ENCODE measurements at regions not wholly inside any gene's neighbourhood (a gene's known extent, or its start where the extent isn't known, plus 50 kb on each side); places are given as distances from the start of the nearest gene placed in this dataset.
"Not testable (repeated sequence)": the region's sequence is repeated elsewhere in the genome, so short reads cannot be mapped to it uniquely, and the experiment has no call there.

GRCh38 chr17:31743797-31744196 lies 115.2 kb downstream of the COPRS start:
- Mint-ChIP-seq H3K27me3 (ENCODE audit: low read depth) (peaks cover 27% of the 10 kb centered on the region), H3K4me3 (ENCODE audit: low read depth) (no peak overlapping the region), H3K27ac (no peak overlapping the region), H3K36me3 (ENCODE audit: low read depth) (no peaks in the 10 kb centered on the region), H3K9me3 (no peaks in the 10 kb centered on the region), H3K4me1 (ENCODE audit: low read depth) (no peaks in the 10 kb centered on the region)
- no peak for DNase-seq (ENCODE audit: low spot score)
- intact Hi-C loops (cut with micrococcal nuclease) = no loop called here

- no peak for DNase-seq (ENCODE audit: low spot score)
- peaks cover 25% of the 10 kb centered on the region for H3K27me3 Mint-ChIP-seq (ENCODE audit: low read depth)
- H3K27ac Mint-ChIP-seq = no peak overlapping the region
- no peaks in the 10 kb centered on the region for H3K9me3 Mint-ChIP-seq
- H3K36me3 Mint-ChIP-seq (ENCODE audit: low read depth) = no peaks in the 10 kb centered on the region
- intact Hi-C loops (cut with micrococcal nuclease) = no loop called here
- H3K4me1 Mint-ChIP-seq (ENCODE audit: low read depth) = no peaks in the 10 kb centered on the region
- H3K4me3 Mint-ChIP-seq (ENCODE audit: low read depth) = no peak overlapping the region
Measured at GRCh38 chr17:31741371-31741770, 117.7 kb downstream of the COPRS start.

GRCh38 chr17:31740611-31741082 lies 118.4 kb downstream of the COPRS start:
- Mint-ChIP-seq H3K27ac (no peak overlapping the region), H3K9me3 (no peaks in the 10 kb centered on the region), H3K4me1 (ENCODE audit: low read depth) (no peaks in the 10 kb centered on the region), H3K27me3 (ENCODE audit: low read depth) (peaks cover 25% of the 10 kb centered on the region), H3K4me3 (ENCODE audit: low read depth) (no peak overlapping the region), H3K36me3 (ENCODE audit: low read depth) (no peaks in the 10 kb centered on the region)
- intact Hi-C loops (cut with micrococcal nuclease) = no loop called here
- no peak for DNase-seq (ENCODE audit: low spot score)

GRCh38 chr17:31738996-31739699 lies 119.9 kb downstream of the COPRS start:
- no peaks in the 10 kb centered on the region for H3K4me1 Mint-ChIP-seq (ENCODE audit: low read depth)
- no peak overlapping the region for H3K4me3 Mint-ChIP-seq (ENCODE audit: low read depth)
- intact Hi-C loops (cut with micrococcal nuclease) = no loop called here
- DNase-seq (ENCODE audit: low spot score) = no peak
- H3K27me3 Mint-ChIP-seq (ENCODE audit: low read depth) = peaks cover 19% of the 10 kb centered on the region
- no peak overlapping the region for H3K27ac Mint-ChIP-seq
- H3K9me3 Mint-ChIP-seq = no peaks in the 10 kb centered on the region
- H3K36me3 Mint-ChIP-seq (ENCODE audit: low read depth) = no peaks in the 10 kb centered on the region

GRCh38 chr17:31738488-31738887 lies 120.6 kb downstream of the COPRS start:
- Mint-ChIP-seq H3K4me1 (ENCODE audit: low read depth) (no peaks in the 10 kb centered on the region), H3K27me3 (ENCODE audit: low read depth) (peaks cover 16% of the 10 kb centered on the region), H3K27ac (no peak overlapping the region), H3K36me3 (ENCODE audit: low read depth) (no peaks in the 10 kb centered on the region), H3K9me3 (no peaks in the 10 kb centered on the region), H3K4me3 (ENCODE audit: low read depth) (no peak overlapping the region)
- intact Hi-C loops (cut with micrococcal nuclease) = no loop called here
- no peak for DNase-seq (ENCODE audit: low spot score)

GRCh38 chr17:31738067-31738466 lies 121.0 kb downstream of the COPRS start:
- peaks cover 14% of the 10 kb centered on the region for H3K27me3 Mint-ChIP-seq (ENCODE audit: low read depth)
- H3K36me3 Mint-ChIP-seq (ENCODE audit: low read depth) = no peaks in the 10 kb centered on the region
- no peak for DNase-seq (ENCODE audit: low spot score)
- intact Hi-C loops (cut with micrococcal nuclease) = no loop called here
- no peaks in the 10 kb centered on the region for H3K9me3 Mint-ChIP-seq
- H3K27ac Mint-ChIP-seq = no peak overlapping the region
- no peak overlapping the region for H3K4me3 Mint-ChIP-seq (ENCODE audit: low read depth)
- H3K4me1 Mint-ChIP-seq (ENCODE audit: low read depth) = no peaks in the 10 kb centered on the region

- intact Hi-C loops (cut with micrococcal nuclease) = no loop called here
- Mint-ChIP-seq H3K36me3 (ENCODE audit: low read depth) (no peaks in the 10 kb centered on the region), H3K27me3 (ENCODE audit: low read depth) (peaks cover 10% of the 10 kb centered on the region), H3K9me3 (no peaks in the 10 kb centered on the region), H3K27ac (no peak overlapping the region), H3K4me1 (ENCODE audit: low read depth) (no peaks in the 10 kb centered on the region), H3K4me3 (ENCODE audit: low read depth) (no peak overlapping the region)
- DNase-seq (ENCODE audit: low spot score) = no peak
Measured at GRCh38 chr17:31736855-31737625, 122.0 kb downstream of the COPRS start.

- H3K27ac Mint-ChIP-seq = no peak overlapping the region
- no peaks in the 10 kb centered on the region for H3K36me3 Mint-ChIP-seq (ENCODE audit: low read depth)
- H3K4me3 Mint-ChIP-seq (ENCODE audit: low read depth) = no peak overlapping the region
- intact Hi-C loops (cut with micrococcal nuclease) = no loop called here
- H3K27me3 Mint-ChIP-seq (ENCODE audit: low read depth) = no peaks in the 10 kb centered on the region
- no peak for DNase-seq (ENCODE audit: low spot score)
- no peaks in the 10 kb centered on the region for H3K9me3 Mint-ChIP-seq
- no peaks in the 10 kb centered on the region for H3K4me1 Mint-ChIP-seq (ENCODE audit: low read depth)
Measured at GRCh38 chr17:31733326-31733725, 125.7 kb downstream of the COPRS start.

- H3K27me3 Mint-ChIP-seq (ENCODE audit: low read depth); H3K4me1 Mint-ChIP-seq (ENCODE audit: low read depth); H3K36me3 Mint-ChIP-seq (ENCODE audit: low read depth); intact Hi-C loops (cut with micrococcal nuclease); DNase-seq (ENCODE audit: low spot score); H3K27ac Mint-ChIP-seq; H3K9me3 Mint-ChIP-seq; H3K4me3 Mint-ChIP-seq (ENCODE audit: low read depth): not testable (repeated sequence)
Measured at GRCh38 chr17:31731585-31732154, 127.4 kb downstream of the COPRS start.

- intact Hi-C loops (cut with micrococcal nuclease) = no loop called here
- no peak for DNase-seq (ENCODE audit: low spot score)
- no peaks in the 10 kb centered on the region for H3K4me1 Mint-ChIP-seq (ENCODE audit: low read depth)
- H3K27me3 Mint-ChIP-seq (ENCODE audit: low read depth) = no peaks in the 10 kb centered on the region
- H3K4me3 Mint-ChIP-seq (ENCODE audit: low read depth) = no peak overlapping the region
- H3K27ac Mint-ChIP-seq = no peak overlapping the region
- H3K9me3 Mint-ChIP-seq = no peaks in the 10 kb centered on the region
- H3K36me3 Mint-ChIP-seq (ENCODE audit: low read depth) = no peaks in the 10 kb centered on the region
Measured at GRCh38 chr17:31731118-31731517, 127.9 kb downstream of the COPRS start.

GRCh38 chr17:31726980-31727427 lies 132.0 kb downstream of the COPRS start:
- Mint-ChIP-seq H3K4me1 (ENCODE audit: low read depth) (no peaks in the 10 kb centered on the region), H3K27me3 (ENCODE audit: low read depth) (no peaks in the 10 kb centered on the region), H3K9me3 (no peaks in the 10 kb centered on the region), H3K4me3 (ENCODE audit: low read depth) (no peak overlapping the region), H3K36me3 (ENCODE audit: low read depth) (no peaks in the 10 kb centered on the region), H3K27ac (no peak overlapping the region)
- DNase-seq (ENCODE audit: low spot score) = no peak
- intact Hi-C loops (cut with micrococcal nuclease) = no loop called here

- no peaks in the 10 kb centered on the region for H3K36me3 Mint-ChIP-seq (ENCODE audit: low read depth)
- DNase-seq (ENCODE audit: low spot score) = no peak
- H3K27ac Mint-ChIP-seq = no peak overlapping the region
- H3K9me3 Mint-ChIP-seq = no peaks in the 10 kb centered on the region
- H3K27me3 Mint-ChIP-seq (ENCODE audit: low read depth) = no peaks in the 10 kb centered on the region
- no peak overlapping the region for H3K4me3 Mint-ChIP-seq (ENCODE audit: low read depth)
- intact Hi-C loops (cut with micrococcal nuclease) = no loop called here
- no peaks in the 10 kb centered on the region for H3K4me1 Mint-ChIP-seq (ENCODE audit: low read depth)
Measured at GRCh38 chr17:31724619-31725018, 134.4 kb downstream of the COPRS start.

GRCh38 chr17:31724026-31724425 lies 135.0 kb downstream of the COPRS start:
- no peak overlapping the region for H3K4me3 Mint-ChIP-seq (ENCODE audit: low read depth)

More at GRCh38 chr17:31724026-31724425, 135.0 kb downstream of the COPRS start:
- no peaks in the 10 kb centered on the region for H3K4me1 Mint-ChIP-seq (ENCODE audit: low read depth)
- intact Hi-C loops (cut with micrococcal nuclease) = no loop called here
- H3K27me3 Mint-ChIP-seq (ENCODE audit: low read depth) = no peaks in the 10 kb centered on the region
- H3K36me3 Mint-ChIP-seq (ENCODE audit: low read depth) = no peaks in the 10 kb centered on the region
- H3K9me3 Mint-ChIP-seq = no peaks in the 10 kb centered on the region
- no peak for DNase-seq (ENCODE audit: low spot score)
- H3K27ac Mint-ChIP-seq = no peak overlapping the region
